ENCODE measurements at regions not wholly inside any gene's neighbourhood (a gene's known extent, or its start where the extent isn't known, plus 50 kb on each side); places are given as distances from the start of the nearest gene placed in this dataset.

DNA sequence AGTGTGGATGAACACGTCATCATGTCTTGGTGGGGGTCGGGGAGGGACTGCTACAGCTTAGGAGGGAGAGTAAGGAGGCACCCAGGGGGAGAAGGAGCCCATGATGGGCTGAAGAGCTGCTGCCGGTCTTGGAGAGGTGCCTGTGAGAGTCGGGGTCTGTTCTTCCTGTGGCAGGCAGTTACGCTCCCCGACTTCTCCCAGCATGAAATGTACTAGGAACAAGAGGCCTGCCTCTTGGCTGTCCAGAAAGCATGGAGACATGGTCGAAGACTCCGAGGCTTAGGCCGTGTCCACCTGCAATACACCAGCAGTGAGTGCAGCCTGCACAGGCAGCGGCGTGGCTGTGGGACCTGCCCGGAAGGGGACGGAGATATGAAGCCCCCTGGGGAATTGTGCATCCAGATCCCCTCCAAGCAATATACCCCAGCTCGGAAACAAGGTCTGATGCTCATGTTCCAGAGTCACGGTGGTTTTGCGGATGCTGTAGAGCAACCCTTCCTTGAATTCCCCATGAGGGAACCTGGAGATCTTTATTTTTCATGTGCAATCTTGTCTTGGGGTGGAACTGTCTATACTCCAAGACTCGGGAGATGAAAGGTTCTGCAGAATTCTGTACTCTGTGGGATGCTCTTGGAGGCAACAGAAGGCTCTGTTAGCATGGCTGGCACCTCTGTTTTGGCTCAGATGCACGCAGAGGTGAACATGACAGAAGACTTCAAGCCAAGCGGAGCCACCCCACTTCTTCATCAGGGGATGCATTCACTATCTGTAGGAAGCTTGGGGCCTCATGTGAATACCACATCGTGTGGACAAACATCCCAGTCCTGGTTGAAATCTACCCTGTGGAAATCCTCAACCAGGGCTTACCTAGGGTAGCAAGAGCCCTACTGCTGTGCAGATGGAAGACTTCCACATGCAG is 374.9 kb upstream of the IRX4 start:
- no peak for DNase-seq

DNA sequence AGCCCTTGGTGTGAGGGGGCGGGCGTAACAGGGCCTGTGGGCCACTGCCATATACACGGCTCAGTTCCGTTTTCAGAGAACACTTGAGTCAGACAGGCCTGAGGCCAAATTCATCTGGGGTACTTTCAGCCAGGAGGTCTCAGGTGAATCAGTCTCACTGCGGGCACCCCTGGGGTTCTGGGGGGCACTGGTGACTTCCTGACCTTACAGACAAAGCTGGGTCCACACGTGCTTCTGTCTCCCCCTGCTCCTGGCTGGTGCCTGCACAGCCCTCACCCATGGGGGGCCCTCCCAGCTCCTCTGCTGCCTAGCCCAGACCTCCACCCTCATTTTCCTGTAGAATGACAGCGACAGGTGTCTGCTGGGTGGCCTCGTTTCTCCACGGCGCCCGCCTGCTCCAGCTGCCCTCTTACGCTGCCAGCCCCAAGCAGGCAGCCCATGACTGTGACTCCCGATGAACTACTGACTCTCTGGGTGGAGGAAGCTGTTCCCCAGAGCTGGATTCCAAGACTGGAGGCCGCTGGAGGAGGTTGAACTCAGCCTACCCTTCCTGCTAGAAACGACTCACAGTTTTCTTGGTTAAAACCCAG is 374.1 kb upstream of the IRX4 start:
- DNase-seq: no peak

DNA sequence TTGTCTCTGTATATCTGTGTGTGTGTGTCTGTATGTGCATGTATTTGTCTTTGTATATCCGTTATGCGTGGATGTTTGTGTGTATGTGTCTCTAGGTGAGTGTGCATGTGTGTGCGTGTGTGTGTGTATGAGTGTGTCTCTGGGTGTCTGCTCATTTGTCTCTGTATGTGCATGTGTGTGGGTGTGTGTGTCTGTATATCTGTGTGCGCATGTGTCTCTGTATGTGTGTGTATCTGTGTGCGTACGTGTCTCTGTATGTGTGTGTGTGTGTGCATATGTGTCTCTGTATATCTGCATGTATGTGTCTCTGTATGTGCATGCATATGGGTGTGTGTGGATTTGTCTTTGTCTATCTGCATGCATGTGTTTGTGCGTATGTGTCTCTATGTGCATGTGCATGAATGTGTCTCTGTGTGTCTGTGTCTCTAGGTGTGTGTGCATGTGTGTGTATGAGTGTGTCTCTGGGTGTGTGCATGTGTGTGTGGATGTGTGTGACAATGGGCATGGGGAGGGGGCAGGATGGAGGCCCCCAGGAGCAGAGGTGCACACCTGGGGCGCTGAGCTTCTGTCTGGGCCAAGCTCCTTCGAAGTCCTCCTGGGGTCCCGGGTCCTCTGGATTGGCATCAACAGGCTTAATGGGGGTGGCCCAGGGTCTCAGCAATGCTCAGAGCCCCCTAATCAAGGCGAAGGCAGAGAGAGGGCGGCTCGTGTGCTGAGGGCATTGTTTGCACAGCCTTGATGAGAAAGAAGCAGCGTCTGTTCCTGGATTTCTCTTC is 373.4 kb upstream of the IRX4 start:
- no peak for DNase-seq

DNA sequence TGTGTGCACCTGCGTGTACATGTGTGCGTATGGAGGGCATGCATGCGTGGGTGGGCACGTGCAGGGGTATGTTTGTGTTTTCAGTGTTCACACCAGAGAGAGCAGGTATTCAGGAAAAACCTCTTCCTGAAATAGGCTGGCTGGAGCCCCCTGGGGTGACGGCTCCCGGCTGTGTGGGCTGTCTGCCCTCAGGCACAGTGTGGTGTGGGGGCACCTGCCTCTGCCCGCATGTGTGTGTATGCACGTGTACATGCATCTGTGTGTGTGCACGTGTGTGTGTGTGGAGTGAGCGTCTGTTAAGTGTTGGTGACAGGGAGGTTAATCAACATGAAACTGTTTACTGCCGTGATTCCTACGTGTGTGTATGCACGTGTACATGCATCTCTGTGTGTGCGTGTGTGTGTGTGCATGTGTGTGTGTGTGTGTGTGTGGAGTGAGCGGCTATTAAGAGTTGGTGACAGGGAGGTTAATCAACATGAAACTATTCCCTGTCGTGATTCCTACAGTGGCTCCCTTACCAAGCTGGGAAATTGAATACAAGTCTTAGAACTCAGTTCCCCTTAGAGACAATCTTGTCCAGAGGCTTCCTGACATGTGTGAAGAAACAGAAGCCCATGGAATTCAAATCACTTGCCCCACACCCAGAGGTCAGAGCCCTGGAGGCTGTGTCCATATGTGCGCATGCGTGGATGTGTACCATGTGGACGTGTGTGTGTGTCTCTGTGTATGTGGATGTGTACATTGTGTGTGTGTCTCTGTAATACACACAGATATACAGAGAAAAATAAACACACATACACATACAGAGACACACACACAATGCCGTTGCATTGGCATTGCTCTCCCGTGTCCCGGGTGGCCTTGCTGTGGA is 372.4 kb upstream of the IRX4 start:
- DNase-seq: no peak

DNA sequence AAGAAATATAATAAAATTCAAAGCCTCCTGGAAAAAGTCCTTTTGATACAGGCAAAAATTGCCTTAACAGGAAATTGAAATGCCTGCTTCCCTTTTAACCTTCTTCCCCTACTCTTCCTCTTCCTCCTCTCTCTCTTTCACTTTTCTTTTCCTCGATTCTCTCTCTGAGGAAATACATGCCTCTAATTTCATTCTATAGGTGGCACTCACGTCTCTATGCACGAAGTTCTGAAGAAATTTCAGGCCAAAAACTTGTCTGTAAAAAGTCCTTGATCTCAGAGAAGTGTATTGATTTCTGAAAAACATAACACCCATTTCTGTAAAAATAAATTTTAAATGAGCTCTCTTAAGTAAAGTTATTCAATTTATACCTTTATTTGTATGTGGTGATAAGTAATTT is 371.7 kb upstream of the IRX4 start:
- no peak for DNase-seq

DNA sequence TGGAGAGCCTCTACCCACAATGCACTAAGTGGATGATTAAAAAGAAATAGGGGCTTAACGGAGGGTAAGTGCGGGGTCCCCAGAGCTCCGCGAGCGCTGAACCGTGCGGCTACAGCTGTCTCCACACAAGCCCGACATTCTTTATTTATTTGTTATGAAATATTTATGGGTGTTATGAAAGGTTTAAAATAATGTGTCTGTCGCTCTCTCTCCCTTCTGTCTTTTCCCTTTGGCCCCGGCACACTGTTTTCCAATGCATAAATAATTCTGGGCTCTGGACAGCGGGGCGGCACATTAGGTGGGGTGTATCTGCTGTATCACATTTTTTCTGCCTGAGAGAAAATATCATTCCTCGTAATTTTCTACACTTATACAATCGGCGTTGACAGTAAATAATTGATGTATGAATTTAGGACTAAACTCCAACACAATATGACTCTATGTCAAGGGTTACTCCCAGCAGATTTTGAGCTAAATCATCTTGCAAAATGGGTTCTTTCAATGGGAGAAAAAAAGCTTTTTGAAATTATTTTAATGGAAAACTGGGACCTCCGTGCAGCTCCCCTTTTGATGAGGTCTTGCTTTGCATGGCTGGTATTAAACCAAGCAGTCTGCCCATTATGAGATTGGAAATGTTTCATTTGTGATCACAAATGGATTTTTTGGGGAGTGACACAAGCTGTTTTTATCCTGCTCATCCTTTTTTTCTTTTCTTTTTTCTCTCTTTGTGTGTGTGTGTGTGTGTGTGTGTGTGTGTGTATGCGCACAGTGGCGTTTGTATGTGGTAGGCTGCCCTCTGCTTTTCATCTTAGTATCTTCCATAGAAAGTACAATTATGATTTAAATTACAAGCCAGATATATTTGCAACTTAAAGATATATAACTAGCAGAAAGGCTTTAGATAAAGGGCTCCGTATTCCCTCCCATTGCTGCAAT is 370.6 kb upstream of the IRX4 start:
- no peak for DNase-seq

DNA sequence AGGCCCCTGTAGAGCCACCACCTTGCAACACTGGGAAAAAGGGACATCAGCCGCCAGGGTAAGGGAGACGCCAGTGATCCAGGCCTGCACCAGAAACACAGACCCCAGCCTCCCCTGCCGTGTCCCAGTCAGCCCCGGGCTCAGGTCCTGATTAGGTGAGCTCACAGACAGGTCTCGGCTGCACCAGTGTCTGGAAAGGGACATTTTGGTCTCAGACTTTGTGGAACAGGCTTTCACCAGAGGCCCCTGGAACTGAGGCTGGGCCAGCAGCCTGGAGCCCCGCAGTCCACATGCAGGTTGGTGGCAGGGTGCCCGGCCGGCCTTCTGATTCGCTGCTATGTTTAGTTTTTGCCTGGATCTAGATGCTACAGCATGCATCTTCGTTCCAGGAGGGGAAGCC is 369.0 kb upstream of the IRX4 start:
- no peak for DNase-seq

DNA sequence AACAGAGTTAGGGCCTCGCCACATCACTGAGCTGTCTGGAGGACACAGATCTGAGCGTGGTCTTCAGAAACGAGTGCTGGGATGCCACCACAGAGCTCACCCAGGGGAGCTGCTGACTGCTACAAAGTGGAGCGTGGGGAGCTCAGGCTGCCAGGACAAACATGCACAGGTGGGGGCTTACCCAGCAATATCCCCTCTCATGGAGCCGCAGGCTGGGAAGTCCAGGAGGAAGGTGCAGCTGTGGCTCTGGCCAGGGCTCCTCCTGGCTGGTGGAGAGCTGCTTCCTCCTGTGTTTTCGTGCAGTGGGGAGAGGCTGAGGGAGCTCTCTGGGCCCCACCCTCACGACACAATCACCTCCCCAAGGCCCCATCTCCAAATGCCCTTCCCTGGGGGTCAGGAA is 368.6 kb upstream of the IRX4 start:
- no peak for DNase-seq

DNA sequence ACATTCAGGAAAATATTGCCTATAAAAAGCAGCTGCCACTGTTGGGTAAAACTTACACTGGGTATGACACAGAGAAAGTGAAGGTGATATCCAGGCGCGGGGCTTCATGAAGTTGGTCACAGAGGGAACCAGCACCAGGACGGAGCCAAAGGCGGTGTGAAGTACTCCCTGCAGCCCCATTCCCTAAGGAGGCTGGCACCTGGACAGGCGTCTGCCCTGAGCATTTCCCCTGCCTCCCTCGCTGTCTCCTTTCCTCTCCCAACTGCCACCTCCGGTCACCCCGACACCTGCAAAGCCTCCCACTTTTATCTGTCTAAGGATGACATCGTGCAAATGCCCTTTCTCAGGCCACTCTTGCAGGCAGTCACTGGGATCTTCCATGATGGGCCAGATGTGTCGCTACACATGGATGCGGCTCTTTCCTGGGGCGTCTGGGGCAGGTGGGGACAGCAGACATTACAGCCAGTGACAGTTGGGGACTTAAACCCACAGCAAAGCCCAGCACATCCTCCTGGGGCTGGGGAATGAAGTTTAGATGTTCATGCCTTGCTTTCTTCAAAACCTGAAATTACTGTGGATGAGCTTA is 367.7 kb upstream of the IRX4 start:
- no peak for DNase-seq

DNA sequence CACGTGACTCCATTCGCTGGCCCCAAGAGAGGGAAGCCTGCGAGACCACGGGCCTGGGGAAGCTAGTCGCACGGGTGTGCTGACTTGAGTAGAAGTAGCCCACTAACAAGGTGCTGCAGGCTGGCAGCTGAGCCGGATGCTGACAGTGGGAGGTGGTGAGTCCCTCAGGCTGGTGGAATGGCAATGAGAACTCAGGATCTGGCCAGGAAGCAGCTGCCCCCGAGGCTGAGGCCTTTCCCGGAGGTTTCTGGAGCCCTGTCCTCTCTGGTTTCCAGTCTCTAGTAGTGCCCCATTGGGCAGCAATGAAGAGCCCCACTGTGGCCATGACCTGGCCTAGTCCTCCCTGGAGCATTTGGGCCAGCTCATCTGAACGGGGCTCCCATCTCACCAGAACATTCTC is 366.7 kb upstream of the IRX4 start:
- no peak for DNase-seq

DNA sequence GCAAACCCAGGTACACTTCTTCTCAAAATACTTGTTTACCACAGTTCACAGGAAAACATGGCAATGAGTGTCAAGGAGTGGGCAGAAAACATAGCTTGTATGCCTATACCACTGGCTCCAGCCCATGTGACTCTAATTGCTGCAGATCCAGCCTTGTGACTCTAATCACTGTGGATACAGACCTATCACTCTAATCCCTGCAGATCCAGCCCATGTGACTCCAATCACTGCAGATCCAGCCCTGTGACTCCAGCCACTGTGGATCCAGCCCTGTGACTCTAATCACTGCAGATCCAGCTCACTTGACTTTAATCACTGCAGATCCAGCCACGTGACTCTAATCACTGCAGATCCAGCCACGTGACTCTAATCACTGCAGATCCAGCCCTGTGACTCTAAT is 366.3 kb upstream of the IRX4 start:
- DNase-seq: no peak

DNA sequence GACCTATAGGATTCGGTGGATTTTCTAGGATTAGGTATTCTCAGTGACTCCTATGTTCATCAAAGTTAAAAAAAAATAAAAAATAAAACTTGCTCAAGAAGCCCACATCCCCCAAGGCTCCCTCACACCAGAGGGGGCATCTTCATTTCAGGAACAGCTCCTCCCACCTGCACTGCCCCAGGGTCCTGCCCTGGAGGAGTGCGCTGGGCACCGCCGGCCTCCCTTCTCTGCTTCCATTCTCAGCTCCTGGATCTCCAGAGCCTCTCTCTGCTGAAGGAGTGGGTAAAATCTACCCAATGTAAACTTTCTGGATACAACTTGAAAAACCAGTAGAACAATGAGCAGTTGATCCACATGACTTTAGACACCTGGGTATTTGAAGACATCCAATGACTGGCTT is 359.8 kb upstream of the IRX4 start:
- no peak for DNase-seq

DNA sequence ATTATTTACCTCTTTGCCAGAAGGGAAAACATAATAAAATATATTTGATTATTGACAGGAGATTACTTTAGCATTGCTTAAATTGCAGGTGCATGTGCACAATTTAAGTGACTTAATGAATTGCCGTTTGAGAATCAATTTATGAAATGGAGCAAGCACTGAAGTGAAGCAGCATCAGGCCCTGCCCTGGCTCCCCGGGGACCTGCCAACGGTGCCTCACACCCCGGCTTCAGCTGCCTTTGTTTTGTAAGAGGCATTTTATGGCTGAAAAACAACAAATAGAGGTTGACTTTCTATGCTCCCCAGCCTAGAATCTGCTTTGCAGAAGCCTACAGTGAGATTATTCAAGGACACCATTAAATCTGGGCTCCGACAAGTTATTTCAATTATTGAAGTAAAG is 359.1 kb upstream of the IRX4 start:
- DNase-seq: no peak

DNA sequence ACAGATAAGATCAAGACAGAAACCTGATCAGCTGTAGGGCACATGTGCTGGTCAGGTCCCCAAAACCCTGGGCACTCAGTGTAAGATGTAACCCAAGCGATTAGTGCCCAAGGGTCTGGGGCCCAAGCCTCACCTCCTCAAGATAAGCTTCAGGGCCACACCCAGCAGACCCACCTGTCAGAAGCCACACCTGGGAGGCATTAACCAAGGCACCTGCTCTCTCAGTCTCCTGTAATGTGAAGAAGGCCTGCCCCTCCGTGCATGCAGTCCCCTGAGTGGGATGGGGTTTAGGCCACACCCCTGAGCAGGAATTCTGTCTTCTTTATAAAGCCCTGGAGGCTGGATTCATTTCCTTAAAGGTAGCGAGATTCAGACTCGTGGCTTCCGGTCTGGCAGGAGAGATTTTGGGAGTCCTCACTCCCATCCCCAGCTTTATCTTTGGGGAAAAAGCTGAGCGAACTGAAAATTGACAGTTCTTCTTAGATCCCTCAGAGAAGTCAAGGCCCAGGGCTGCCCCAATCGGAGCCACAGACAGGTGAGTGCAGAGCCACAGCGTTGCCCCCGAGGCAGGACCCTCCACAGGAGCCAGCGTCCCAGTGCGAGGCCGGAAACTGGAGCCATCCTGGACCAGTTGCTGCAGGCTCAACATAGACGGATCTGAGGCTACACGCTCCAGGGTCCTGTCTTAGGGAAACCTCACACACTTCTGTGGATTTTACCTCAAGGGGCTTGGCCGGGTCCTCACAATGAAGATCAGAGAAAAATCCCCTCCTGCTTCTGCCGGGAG is 357.6 kb upstream of the IRX4 start:
- no peak for DNase-seq

DNA sequence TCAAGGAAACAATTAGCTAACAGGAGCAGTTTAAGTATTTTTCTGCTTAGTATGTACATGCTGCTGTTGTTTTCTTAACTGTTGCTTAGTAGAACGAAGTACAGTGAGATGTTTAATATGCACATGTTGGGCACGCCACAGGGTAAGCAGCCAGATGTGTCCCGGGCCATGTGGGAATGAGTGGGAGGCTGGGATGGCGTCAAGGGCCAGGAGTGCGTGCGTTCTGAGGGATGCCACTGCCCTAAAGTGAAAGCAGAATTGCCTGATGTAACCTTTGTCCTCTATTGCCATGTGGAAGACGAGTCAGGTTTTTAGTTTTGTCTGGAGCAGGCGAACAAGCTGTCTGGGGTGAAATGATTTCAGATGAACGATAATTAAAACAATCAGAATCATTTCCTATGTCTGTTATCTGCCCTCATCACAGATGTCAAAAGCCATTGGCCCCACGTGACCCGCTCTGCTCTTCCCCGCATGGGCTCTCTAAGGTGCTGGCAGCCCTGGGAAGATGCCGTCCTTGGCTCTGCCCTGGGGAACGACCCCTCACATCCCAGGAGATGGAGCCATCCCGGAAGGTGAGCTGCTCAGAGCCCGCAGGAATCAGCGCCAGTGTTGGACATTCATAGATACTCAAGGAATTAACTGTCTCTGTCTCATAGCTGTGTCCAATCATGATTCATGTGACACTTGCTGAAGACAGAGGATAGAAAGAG is 356.6 kb upstream of the IRX4 start:
- no peak for DNase-seq

DNA sequence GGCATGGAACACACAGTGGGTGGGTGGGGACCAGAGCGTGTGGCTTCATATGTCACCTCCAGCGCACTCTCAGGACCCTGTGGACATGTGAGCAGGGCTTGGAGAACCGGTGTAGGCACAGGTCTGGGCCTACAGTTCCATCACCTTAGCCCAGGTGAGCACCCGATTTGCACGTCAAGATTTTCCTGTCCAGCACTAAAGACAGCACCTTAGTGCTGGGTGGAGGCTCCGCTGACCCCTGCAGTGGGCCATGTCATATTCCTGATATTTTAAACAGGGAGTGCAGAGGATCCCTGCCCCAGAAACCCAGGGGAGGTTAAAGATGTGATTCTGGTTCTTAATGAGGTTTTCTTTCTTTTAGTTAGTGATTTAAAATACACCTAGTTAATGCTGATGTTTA is 356.0 kb upstream of the IRX4 start:
- no peak for DNase-seq

DNA sequence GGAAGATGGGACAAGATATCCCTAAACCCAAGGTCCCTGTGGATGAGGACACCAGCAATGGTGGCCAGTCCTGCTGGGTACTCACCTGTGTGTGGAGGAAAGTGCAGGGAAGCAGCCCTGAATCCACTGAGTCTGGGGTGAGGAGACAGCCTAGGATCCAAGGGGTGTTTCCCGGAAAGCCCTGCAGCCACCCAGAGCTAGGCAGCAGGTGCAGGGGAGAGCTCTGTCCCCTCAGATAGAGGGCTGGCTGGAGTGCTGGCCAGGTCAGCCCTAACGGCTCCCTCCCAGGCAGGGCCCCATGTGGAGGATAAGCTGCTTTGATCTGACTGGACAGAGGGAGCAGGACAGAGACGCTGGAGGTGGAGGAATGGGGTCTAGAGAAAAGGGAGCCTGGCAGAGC is 344.7 kb upstream of the IRX4 start:
- no peak for DNase-seq

DNA sequence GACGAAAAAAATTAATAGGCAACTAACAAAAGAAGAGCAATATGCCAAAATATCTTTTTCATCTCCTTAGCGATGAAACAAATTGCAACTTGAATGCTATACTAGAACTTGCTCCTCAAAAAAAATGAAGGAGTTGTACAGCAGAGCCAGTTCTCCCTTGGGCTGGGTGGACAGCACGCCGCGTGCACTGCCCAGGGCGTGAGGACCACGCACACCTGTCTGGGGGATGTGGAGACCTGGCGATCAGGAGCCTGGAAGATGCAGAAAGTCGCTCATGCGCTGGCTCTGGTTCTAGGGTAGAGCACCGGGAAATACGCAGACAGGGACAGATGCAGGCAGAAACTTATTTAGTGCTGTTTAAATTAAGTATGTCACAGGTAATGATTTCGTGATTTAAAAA is 342.0 kb upstream of the IRX4 start:
- no peak for DNase-seq

DNA sequence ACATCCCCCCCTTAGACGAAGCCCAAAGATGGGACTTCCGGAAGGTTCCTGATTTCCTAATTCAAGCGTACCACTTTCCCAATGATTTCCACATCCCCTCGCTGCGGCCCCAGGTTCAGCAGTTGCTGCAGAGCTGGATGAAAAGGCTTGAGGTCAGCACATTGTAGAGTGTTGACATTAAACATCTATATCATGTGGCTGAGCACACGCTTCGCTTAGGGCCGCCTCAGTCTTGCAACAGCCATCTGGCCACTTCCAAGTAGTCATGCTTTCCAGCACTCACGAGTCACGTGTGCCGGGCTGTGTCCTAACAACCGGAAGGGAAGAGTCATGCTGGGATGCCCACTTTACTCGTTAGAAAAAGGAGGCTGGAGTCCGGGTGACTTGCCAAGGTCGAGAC is 340.6 kb upstream of the IRX4 start:
- DNase-seq: no peak
